BE2C (cell line): ENCODE measurements at regions not wholly inside any gene's neighbourhood (a gene's known extent, or its start where the extent isn't known, plus 50 kb on each side); places are given as distances from the start of the nearest gene placed in this dataset.

Experiments
- DNase-seq: peaks from one replicate; pipeline ENCODE4 v3.0.0-alpha.2; 2020
- H3K27me3 ChIP-seq: fragments of 250-450 bp; sonication (Bioruptor Pico); 2 replicates; pipeline ENCODE4 v1.5.1; 2020; ENCODE audit warnings: mild to moderate bottlenecking
- H3K36me3 ChIP-seq: fragments of 250-450 bp; sonication (Bioruptor Pico); 2 replicates; pipeline ENCODE4 v1.5.1; 2020; ENCODE audit warnings: mild to moderate bottlenecking
- H3K4me1 ChIP-seq: fragments of 250-450 bp; sonication (Bioruptor Pico); 2 replicates; pipeline ENCODE4 v1.5.1; 2020
- H3K4me3 ChIP-seq: 2 replicates; pipeline ENCODE4 v1.5.1; 2011; ENCODE audit warnings: low read depth, low read length
- H3K9me3 ChIP-seq: fragments of 250-450 bp; sonication (Bioruptor Pico); 2 replicates; pipeline ENCODE4 v1.5.1; 2020
- TF ChIP-seq, protein P1 (sequence below): IDR thresholded peaks from 2 replicates; pipeline ENCODE4 v1.5.1; 2012; ENCODE audit warnings: mild to moderate bottlenecking, low read depth, low read length

DNA sequence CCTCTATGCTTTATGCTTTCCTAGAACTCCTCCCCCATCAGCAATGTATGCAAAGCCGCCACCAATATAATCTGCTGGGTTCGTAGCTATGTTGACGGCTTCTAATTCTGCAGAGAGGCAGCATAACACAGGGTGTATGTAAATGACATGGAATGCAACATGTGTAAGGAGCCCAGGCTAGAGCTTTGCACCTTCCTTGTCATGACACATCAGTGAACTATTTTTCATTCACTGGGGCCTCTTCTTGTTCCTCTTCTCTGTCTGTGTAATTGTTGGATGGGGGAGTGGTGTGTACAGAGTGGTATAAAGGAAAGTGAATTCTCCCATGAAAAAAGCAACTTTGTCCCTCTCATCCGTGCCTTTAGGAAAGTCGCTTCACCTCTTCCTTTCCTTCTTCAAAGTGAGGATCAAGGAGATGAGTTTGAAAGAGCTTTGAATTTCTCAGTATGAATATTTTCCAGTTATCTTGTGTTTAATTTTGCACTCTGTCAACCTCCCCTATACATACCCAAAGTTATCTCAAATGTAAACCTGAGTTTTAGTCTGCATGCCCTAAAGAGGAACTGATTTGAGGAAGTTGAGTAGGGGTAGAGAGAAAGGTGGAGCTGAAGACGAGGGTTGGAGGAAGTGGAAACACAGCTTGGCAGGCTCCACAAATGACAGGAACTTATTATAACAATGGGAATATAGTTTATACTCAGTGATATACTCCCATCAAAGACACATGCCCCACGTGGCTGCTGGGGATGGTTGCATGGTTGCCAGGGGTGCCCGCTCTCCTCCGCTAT is 74.9 kb upstream of the ARL4C start:
- Histone ChIP-seq H3K9me3 (no peaks in the 10 kb centered on the region), H3K27me3 (no peaks in the 10 kb centered on the region), H3K36me3 (no peaks in the 10 kb centered on the region), H3K4me1 (no peaks in the 10 kb centered on the region), H3K4me3 (no peak overlapping the region)
- TF ChIP-seq, protein P1, sequence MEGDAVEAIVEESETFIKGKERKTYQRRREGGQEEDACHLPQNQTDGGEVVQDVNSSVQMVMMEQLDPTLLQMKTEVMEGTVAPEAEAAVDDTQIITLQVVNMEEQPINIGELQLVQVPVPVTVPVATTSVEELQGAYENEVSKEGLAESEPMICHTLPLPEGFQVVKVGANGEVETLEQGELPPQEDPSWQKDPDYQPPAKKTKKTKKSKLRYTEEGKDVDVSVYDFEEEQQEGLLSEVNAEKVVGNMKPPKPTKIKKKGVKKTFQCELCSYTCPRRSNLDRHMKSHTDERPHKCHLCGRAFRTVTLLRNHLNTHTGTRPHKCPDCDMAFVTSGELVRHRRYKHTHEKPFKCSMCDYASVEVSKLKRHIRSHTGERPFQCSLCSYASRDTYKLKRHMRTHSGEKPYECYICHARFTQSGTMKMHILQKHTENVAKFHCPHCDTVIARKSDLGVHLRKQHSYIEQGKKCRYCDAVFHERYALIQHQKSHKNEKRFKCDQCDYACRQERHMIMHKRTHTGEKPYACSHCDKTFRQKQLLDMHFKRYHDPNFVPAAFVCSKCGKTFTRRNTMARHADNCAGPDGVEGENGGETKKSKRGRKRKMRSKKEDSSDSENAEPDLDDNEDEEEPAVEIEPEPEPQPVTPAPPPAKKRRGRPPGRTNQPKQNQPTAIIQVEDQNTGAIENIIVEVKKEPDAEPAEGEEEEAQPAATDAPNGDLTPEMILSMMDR, result no peak
- DNase-seq, result no peak

DNA sequence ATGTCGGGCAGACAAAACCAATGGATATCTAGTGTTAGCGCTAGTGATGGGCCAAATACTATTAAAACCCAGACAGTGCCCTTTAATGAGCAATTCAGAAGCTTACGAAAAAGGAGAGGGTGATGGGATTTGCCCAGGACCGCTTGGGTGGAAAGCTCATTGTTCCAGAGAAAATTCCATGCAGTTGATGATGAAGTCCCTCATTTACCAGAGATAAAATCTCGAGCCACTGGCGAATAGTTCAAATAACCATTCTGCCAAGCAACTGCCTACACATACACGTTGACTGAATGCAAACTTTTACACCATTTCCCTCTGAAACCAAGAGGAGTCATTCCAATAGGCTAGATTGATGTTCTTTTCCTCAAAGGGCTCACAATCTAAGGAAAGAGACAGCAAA is 73.6 kb upstream of the ARL4C start:
- Histone ChIP-seq H3K4me3 (no peak overlapping the region), H3K36me3 (no peaks in the 10 kb centered on the region), H3K4me1 (no peaks in the 10 kb centered on the region), H3K27me3 (no peaks in the 10 kb centered on the region), H3K9me3 (no peaks in the 10 kb centered on the region)
- DNase-seq, result no peak
- TF ChIP-seq, protein P1, result no peak

DNA sequence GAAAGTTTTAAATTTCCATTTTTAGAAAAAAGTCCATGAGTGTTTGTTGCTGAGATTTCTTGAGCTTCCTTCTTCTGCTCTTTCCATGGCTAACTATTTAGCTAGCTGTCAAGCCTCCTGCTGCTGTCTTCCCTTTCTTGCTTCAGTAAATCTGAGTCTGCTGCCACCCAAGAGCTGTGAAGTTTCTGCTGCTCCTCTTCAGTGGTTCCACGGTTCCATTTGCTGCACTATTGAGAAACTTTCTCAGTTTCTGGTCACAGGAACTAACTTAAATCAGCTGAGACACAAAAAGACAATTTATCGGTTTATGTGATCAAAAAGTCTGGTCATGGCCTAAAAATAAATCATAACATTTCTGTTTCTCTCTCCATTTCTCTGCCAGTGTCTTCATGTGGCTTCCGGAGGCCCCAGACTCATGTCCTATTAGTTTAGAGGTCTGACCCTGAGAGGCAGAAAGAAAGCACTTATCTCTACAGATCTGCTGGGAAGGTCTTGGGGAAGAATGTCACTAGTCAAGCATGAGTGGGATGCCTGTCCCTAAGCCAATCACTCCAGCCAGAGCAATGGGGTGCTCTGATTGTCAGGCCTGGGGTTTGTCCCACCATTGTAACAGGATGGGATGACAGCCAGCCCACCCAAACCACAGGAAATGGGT is 73.0 kb upstream of the ARL4C start:
- no peak overlapping the region for H3K4me3 ChIP-seq
- no peaks in the 10 kb centered on the region for H3K27me3 ChIP-seq
- H3K4me1 ChIP-seq, result no peaks in the 10 kb centered on the region
- TF ChIP-seq, protein P1, result no peak
- H3K36me3 ChIP-seq, result no peaks in the 10 kb centered on the region
- DNase-seq, result no peak
- no peaks in the 10 kb centered on the region for H3K9me3 ChIP-seq

DNA sequence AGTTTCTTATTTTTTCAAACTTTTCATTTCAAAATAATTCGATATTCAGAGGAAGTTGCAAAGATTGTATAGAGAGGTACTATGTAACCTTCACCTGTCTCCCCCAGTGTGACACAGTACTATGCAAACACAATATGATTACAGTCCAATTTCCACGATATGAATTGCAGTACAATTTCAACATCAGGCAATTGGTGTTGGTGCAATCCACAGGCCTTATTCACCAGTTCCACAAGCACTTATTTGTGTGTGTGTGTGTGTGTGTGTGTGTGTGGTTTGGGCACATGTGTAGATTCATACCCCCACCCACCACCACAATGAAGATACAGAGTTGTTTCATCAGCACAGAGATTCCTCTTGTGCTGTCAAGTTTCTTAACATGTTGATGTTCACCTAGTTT is 69.7 kb upstream of the ARL4C start:
- H3K4me1 ChIP-seq, result no peaks in the 10 kb centered on the region
- no peak overlapping the region for H3K4me3 ChIP-seq
- no peaks in the 10 kb centered on the region for H3K36me3 ChIP-seq
- no peak for DNase-seq
- no peaks in the 10 kb centered on the region for H3K9me3 ChIP-seq
- TF ChIP-seq, protein P1, result no peak
- no peaks in the 10 kb centered on the region for H3K27me3 ChIP-seq

DNA sequence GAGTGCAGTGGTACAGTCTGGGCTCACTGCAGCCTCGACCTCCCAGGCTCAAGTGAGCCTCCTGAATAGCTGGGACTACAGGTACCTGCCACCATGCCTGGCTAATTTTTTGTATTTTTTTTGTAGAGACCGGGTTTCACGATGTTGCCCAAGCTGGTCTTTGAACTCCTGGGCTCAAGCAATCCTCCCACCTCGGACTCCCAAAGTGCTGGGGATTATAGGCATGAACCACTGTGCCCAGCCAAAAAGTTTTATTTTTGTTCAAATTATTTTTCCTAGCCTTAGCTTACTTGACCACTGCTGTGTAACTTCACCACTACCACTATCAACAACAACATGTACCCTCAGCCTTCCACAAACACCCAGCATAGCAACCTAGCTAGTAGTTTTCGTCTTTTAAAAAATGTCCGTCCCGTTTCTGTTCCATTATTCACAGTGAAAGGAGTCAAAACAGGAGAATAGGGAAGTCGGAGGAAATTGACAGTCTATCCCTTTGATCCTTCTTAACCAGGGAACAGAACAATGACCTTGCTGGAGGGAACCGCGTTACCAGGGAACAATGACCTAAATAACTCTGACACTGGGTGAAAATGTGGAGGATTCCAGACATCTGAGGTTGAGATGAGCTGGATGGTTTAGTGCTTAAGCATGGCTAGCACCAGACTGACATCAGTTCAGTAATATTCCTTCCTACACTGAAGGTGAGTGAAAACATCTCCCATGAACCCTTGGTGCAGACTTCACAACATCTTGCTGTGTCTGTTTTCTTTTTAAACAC is 69.2 kb upstream of the ARL4C start:
- H3K4me3 ChIP-seq, result no peak overlapping the region
- no peaks in the 10 kb centered on the region for H3K9me3 ChIP-seq
- DNase-seq, result no peak
- TF ChIP-seq, protein P1, result no peak
- H3K27me3 ChIP-seq, result no peaks in the 10 kb centered on the region
- H3K36me3 ChIP-seq, result no peaks in the 10 kb centered on the region
- H3K4me1 ChIP-seq, result no peaks in the 10 kb centered on the region
